GM12875 (cell line): ENCODE measurements at regions not wholly inside any gene's neighbourhood (a gene's known extent, or its start where the extent isn't known, plus 50 kb on each side); places are given as distances from the start of the nearest gene placed in this dataset.

Source experiments
- H3K4me3 ChIP-seq: one replicate; pipeline ENCODE4 v1.5.1; 2011; ENCODE audit warnings: low read depth, low read length, control low read depth
- TF ChIP-seq, protein P1 (sequence below): IDR thresholded peaks from 2 replicates; pipeline ENCODE4 v1.5.1; 2011; ENCODE audit warnings: low read depth, mild to moderate bottlenecking, control low read depth, inconsistent platforms, low read length, moderate library complexity, borderline replicate concordance; ENCODE audit not compliant: insufficient read depth

DNA sequence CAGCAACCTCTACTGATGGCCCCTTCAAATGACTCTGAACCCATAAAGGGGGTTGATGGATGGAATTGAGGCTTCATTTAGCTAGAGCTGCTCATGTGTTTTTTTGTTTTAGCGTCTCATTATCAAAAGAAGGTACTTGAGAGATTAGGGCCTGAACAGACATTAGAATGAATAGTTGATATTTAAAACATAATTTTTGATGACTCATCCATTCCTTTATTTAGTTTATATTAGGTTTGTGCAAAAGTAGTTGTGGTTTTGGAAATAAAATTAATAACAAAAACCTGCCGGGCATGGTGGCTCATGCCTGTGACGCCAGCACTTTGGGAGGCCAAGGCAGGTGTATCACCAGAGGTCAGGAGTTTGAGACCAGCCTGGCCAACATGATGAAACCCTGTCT lies 485.9 kb downstream of the PSAT1 start:
- no peak overlapping the region for H3K4me3 ChIP-seq
- TF ChIP-seq, protein P1, sequence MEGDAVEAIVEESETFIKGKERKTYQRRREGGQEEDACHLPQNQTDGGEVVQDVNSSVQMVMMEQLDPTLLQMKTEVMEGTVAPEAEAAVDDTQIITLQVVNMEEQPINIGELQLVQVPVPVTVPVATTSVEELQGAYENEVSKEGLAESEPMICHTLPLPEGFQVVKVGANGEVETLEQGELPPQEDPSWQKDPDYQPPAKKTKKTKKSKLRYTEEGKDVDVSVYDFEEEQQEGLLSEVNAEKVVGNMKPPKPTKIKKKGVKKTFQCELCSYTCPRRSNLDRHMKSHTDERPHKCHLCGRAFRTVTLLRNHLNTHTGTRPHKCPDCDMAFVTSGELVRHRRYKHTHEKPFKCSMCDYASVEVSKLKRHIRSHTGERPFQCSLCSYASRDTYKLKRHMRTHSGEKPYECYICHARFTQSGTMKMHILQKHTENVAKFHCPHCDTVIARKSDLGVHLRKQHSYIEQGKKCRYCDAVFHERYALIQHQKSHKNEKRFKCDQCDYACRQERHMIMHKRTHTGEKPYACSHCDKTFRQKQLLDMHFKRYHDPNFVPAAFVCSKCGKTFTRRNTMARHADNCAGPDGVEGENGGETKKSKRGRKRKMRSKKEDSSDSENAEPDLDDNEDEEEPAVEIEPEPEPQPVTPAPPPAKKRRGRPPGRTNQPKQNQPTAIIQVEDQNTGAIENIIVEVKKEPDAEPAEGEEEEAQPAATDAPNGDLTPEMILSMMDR = no peak

DNA sequence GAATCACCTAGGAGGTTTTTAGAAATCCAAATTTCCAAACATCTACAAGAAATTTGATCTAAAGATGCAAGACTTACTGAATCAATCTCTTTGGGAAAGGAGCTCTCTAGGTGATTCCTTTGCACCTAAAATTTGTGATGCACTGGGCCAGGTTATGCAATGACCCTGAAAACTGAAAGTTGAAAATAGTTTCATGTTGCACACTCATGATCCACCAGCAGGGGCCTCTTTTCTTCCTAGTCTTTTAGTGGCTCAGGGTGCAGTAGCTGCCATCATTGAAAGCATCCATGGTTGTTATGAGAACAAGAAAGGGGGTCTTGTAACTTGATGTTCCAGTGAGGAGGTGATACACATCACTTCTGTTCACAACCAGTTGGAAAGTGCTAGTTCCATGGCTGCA lies 486.8 kb downstream of the PSAT1 start:
- H3K4me3 ChIP-seq = no peak overlapping the region

DNA sequence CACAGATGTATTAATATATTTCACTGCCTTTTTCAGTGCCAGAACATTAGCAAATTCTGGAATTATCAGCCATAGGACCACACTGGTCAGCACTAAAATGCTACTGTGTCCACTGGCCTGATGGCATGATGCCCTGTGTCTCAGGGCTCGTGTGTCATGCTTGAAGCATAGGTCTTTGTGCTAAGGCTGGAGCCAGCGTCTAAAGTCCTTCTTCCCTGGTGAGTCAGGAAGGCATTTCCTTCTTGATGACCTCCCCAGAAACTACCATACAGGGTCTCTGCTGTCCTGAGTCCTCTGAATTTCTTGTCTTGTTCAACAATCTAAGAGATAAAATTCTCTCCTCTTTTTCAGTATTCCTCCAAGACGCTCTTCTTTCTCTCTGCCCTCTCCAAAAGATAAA lies 489.9 kb downstream of the PSAT1 start:
- H3K4me3 ChIP-seq = no peak overlapping the region
- TF ChIP-seq, protein P1 = no peak

More for the DNA sequence above, 486.8 kb downstream of the PSAT1 start:
- TF ChIP-seq, protein P1 = peak; percentile 24; the same call in 1 of the 2 replicates

DNA sequence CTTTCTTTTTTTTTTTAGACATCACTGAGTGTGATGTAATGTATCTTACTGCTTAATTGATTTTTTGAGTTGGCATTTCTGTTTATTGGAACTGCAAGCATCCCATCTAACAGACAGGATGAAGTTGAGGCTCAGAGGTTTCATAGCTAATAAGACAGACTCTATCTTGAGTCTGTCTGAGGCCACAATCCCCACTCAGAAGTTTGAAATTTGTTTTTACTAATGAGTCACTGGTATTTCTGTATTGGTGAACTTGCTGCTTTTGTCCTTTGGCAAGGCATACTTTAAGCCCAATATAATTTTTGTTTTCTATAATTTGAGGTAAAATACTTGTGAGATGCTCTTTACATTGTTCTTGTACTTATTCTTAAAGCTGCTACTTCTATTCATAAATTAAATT lies 491.2 kb downstream of the PSAT1 start:
- H3K4me3 ChIP-seq = no peak overlapping the region
- TF ChIP-seq, protein P1 = no peak

DNA sequence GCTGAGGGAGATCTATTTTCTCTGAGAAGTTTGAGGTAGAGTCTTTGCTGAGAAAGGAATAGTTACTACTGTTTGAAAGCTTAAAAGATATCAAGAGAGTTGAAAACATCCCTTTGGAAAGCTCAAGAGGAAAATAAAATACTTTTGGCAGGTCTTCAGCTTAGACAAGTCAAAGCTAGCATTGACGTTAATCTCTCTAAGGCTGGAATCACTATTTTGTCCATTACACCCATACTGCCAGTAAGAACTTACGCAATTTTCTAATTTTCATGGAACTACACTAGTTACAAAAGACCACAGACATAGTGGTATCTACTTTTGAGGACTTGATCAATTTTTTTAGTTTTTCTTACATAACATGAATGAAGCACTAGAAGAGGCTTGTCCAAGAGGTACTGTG lies 494.9 kb downstream of the PSAT1 start:
- no peak overlapping the region for H3K4me3 ChIP-seq
- TF ChIP-seq, protein P1 = no peak

DNA sequence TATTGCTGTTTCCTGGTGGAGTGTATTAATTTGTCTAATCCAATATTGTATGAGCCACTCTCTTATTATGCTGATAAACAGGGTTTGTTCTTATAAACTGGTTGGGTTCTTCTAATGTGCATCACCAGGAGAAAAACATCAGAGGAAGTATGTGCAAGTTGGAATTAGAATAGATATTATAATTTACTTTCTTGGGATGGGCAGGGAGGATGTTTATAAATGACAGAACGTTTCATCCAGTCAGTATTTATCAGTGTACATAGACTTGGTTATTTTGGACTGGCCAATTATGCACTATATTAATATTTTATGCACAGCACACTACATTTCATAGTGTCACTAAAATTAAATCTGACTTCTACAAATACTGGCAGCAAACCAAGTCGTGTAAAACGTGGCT lies 495.8 kb downstream of the PSAT1 start:
- TF ChIP-seq, protein P1 = no peak
- H3K4me3 ChIP-seq = no peak overlapping the region

DNA sequence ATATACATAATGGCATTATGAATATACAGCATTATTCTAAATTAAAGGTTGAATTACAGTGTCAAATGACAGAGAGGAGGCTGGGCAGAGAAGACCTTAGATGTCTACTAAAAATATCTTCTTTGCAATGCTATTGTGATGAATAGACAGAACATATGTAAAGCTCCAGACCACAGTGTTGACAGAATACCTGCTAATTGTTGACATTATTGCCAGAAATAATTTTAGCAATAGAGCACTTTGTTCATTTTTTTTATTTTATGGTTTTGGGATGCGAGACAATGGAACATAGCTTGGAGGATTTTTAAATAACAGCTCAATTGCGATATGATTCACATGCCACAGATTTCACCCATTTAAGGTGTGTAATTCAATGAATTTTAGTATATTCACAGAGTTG lies 508.8 kb downstream of the PSAT1 start:
- TF ChIP-seq, protein P1 = no peak
- H3K4me3 ChIP-seq = no peak overlapping the region
